Renal cortical epithelial cell (primary cell): ENCODE measurements at regions not wholly inside any gene's neighbourhood (a gene's known extent, or its start where the extent isn't known, plus 50 kb on each side); places are given as distances from the start of the nearest gene placed in this dataset.

Experiments used
- DNase-seq: peaks from one replicate; pipeline ENCODE4 v3.0.0-alpha.2; 2011; ENCODE audit warnings: low read depth

DNA sequence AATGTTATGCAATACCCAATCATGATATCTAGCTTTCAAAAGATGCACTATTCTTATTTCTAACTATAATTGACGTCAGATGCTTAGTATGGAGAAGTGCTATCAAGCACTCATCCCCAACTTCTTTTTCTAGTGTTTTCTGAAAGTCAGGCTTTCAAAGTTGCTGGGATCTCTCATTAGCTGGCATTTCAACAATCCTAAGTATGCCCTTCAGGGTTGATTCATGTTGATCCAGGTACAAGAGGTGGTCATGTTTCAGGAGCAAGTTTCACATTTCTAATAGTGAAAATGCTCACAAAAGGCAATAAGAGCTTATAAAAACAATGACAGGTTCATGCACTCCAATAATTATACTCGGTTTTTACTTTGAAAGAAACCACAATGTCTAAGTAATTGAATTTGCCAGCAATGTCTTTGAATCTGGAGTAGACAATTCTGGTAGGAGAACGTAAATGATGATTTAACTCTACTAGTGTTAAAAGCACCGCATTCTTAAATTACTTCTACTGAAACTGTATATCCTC, 193.7 kb upstream of the KHDRBS2 start:
- DNase-seq, result no peak

DNA sequence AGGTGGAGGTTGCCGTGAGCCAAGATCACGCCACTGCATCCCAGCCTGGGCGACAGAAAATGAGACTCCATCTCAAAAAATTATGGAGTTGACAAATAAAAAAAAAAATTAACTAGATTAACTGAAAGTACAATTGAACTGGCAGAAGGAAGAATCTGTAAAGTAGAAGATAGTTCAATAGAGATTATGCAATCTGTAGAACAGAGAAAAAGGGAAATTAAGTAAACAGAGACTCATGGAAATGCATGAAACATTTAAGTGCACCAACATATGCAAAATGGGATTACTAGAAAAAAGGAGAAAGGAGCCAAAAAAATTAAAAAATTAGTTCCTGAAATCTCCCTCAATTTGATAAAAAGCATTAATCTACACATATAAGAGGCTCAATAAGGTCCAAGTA, 188.8 kb upstream of the KHDRBS2 start:
- DNase-seq, result no peak

DNA sequence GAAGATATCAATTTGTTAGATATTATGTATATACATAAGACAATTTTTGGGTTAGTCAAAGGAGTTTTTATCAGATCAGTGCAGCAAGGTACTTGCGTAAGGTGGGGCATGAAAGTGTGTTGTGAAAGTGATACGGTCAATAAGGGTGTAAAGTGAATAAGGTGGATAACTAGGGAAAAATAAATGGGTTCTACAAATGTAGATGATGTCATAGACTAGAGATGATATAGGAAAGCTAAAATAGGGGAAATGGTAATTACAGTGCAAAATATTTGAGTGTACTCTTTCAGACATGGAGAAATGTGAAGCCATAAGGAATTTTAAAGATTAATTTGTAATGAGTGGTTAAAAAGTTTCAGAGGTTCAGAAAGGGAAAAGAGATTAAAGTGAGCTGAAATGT, 180.6 kb upstream of the KHDRBS2 start:
- DNase-seq, result no peak

DNA sequence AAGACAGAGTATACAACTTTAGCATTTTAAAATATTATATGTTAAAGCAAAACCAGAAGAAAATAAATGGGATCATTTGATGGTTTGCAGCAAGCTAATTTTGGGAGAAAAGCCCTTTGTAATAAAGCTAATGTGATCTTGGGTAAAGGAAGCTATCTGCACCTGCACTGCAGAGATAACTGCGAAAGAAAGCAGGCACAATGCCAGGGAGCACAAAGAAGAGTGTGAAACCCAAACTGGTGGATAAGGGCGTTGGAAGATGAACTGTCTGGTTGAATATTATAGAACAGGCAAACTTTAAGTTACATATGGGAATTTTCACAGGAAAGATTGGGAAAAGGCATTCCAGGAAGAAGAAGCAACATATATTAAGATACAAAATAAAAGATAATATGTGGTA, 179.2 kb upstream of the KHDRBS2 start:
- no peak for DNase-seq

DNA sequence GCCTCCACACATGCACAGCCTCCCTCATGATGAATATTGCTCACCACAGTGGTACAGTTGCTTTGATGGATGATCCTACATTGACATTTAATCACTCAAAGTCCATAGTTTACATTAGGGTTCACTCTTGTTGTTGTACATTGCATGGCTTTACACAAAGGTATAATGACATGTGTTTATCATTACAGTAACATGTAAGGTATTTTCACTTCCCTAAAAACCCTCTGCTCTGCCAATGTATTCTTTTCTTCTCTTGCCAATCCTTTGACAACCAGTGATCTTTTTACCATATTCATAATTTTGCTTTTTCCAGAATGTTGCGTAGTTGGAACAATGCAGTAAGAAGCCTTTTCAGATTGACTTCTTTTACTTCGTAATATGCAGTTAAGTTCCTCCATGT, 166.6 kb upstream of the KHDRBS2 start:
- DNase-seq, result no peak

DNA sequence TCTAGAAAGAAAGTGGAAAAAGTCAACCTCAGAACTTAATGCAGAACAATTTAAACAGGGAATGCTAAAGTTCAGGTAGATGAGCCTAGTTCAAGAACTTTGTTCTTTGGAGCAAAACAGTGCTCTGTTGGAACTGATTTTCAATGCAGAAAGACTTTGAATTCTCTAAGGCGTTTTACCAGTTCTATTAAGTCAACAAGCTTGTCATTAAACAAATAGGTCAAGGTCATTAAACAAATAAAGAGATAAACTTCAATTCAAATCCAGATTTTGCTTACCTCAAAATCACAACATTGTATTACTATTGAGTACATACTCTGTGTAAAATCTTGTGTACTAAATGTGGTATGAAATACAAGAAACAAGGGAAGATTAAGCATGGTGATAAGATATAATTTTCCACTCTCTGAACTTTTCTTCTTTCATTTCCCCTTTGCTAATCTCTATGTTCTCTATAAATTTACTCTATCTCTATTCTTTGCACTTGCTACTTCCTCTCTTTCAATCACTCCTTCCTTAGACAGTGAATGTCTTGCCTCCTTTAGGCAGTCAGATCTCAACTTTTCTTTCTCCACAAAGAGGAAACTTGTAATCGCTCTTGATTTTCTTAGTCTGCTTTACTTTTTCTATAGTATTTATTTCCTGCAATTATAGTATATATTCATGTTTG, 160.8 kb upstream of the KHDRBS2 start:
- DNase-seq, result no peak

DNA sequence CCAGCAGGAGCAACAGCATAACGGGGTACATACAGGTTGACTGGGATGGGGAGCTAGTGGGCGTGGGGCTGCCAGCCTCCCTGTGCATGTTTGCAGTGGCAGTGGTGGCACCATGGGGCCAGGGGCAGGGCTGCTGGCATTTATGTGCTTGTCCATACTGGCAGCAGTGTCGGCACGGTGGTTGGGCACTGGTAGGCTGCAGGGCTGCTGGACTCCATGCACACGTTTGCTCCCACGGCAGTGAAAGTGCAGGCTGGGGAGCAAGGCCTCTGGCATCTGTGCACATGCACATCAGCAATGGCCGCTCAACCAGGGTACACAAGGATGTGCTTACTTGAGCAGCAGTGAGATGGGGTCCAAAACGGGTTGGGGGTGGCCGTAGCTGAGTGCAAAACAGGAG, 159.5 kb upstream of the KHDRBS2 start:
- no peak for DNase-seq

DNA sequence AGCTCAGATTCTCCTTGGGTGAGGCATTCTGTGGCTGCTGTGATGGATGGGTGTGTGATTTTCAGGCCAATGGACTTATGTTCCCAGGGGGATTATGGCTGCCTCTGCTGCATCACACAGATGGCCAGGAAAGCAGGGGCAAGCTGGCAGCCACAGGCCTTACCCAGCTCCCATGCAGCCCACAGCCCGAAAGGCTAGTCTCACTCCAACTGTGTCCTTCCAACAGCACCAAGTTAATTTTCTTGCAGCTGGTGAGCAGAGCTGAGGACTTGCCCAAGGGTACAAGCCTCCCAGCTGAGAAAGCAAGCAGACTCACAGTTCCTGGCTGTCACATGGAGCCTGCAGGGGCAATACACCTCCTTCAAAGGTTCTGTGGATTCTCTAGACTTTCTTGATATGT, 155.2 kb upstream of the KHDRBS2 start:
- DNase-seq, result no peak

DNA sequence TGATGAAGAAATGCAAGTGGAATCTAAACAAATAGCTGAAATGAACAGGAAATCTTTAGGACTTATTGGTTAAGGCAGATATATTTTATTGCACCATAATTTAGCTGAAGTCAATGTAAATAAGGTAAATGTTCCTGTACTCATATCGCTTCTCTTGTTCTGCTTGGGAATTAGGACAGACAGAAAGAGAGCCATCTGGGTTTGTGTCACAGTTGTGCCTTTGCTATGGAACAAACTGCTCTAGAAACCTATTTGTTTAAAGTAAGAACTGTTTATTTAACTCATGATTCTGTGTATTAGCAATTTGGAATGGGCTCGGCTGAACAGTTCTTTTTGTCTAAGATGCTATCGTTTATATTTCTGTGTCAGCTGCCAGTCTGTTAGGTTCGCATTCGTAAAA, 143.8 kb upstream of the KHDRBS2 start:
- DNase-seq, result no peak

DNA sequence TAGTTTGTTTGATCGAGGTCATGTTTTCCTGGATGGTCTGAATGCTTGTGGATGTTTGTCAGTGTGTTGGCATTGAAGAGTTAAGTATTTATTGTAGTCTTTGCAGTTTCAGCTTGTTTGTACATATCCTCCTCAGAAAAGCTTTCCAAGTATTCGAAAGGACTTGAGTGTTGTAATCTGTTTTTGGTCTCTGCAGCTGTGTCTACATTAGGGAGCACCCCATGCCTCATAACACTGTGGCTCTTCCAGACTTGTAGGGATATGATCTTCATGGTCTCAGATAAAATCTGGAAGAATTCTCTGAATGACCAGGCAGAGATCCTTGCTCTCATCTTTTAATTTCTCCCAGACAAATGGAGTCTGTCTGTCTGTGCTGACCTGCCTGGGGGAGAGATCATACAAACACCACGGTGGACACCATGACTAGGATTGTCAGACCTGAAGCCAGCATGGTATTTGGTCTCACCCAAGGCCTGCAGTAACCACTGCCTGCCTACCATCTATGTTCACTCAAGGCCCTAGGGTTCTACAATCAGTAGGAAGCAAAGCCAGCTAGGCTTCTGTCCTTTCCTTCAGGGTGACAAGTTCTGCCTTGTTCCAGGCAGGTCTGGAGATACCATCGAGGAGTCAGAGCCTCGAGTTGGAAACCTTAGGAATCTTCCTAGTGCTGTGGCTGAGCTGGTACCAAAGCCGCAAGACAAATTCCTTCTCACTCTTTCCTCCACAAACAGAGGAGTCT, 114.7 kb upstream of the KHDRBS2 start:
- DNase-seq, result no peak

DNA sequence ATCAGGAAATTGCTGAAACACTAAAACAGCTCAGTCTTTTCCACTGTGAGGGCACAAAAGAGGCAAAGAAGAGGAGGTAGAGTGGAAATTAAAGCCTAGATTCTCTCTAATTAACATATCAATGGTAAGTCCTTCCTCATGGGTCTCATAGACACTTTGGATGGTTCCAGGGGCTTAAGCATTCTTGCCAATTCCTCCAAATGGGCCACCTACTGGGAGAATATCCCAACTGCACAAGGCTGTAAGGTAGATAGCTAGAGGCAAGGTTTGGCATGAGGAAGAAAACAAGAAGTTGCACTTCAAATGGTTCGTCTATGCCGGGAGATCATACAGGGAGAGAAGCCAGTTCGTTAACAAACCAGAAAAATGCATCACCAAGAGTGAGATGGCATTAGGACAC, 107.6 kb upstream of the KHDRBS2 start:
- DNase-seq, result no peak

DNA sequence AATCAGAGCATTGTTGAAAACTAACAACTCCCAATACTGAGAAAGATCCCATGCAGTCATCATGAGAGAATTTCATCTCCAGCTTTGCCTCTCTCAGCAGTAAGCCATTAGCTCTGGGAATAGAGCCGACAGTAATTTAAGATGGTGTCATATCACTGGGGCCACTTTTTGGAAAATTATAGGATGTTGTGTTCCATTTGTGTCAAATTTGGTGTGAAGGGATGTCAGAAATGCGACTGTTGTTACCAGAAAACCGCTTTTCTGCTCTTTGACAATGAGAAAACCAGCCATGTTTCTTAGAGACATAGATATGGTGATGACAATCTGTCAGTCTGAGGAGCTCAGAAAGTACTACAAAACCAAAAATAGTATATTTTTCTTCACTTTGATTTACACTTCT, 106.3 kb upstream of the KHDRBS2 start:
- DNase-seq, result no peak

DNA sequence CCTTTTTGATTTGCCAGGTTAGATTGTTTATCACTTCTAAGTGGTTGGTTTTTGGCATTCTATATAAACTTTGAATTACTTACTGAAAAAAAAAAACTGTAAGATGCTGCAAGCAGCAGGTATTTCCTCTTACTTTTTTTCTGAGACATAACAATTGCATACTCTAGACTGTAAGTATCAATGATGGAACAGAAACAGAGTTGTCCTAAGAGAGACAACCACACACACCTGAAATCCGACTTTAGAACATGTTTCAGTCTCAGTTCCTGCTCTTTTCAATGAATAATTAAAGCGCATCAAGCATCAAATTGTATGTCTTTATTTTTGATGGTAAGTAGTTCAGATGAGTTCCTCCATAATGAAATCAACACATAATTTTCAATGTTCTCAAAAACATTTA, 105.3 kb upstream of the KHDRBS2 start:
- DNase-seq, result no peak

DNA sequence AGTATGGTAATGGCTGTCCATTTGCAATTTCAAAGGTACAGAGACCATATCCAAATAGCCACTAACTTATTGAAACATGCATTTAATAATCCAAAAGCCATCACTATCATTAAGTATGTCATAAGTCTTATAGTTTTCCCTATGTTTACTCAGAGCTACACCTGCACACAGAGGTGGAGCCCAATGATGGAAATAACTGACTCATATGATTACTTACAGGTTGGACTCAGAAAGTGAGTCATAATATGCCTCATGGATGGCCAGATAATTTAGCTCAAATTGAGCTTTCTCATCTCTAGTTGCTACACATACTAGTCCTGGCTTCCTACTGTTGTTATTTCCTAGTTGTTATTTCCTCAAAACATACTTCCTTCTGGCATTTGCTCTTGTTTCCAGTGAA, 104.4 kb upstream of the KHDRBS2 start:
- DNase-seq, result no peak

DNA sequence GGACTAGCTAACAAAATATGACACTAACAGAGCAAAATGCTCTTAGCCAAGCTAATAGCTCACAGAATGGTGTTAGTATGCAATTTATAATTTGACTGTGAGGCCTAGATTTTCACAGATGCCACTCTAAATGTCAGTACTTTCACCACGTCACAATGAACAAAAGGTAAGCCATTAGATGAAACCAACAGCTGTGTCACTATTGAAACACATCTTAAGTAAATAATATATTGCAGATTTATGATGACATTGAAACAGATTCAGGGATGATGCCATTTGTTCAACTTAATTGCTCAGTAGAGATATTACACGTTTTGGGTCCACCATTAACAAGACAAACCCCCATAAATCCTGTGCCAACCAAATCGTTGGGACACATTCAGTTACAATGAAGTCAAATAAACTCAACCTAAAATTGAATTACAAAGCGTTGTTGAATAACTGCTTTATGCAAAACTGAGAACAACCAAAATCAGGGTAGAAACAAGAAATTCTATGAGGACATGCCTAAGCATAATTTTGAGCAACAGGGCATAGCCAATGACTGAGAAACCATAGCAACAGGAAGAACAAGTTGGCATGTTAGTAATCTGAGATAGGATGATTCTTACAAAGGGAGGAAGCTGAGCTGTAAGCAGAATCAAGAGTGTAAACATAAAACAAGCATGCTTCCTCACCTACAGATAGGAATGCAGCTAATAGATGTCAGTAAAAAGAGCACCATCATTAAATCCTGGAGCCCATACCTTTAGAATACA, 85.6 kb upstream of the KHDRBS2 start:
- DNase-seq, result no peak

DNA sequence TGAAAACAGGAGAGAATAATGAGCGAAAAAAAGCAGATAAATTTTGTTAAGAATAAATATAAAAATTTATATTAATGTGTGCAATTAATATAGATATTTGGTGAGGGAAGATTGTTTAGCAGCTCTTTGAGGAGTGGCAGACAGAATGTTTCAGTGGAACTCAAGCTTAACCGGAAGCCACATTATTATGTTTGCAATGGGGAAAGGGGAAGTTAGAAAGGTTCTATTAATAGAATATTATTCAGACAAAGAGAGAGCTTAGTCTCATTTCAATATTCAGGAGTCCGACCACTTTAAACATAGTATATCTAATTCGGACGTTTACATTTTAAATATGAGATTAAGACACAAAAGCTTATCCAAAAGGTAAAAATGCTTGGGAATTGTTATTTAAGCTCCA, 81.6 kb upstream of the KHDRBS2 start:
- DNase-seq, result no peak

DNA sequence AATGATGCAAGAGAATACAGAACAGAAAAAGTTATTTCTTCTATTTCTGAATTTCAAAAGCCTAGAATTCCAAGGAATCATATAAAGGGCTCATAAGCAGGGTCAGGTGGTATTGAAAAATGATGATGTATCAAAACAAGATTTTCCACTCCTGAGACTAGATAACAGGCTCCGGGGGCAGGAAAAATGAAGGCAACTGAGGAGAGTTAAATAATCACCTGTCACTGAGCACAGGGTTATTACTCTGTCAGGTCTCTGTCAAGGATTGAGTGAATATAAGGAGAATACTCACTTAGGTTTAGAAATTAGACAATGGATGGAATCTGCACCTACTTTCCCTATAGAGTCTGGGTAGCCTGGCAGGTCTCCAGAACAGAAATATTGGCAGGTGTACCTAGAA, 76.1 kb upstream of the KHDRBS2 start:
- DNase-seq, result no peak

DNA sequence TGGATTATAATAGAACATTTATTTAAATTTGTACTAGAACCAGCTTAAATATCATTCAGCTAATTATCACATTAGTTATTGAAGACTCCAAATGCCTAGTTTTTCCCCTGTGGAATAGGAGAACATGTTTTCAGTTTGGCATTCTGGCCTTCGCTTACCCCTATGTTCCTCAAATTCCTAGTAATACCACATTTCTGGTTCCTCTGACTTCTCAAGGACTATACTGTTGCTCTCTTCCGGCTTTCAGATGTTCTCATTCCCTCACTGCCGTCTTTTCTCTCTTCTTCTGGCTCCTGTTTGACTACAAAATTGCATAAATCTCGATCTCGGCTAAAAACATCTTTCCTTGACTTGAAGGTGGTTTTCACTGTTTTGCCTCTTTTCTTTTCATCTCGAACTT, 71.8 kb upstream of the KHDRBS2 start:
- DNase-seq, result no peak

DNA sequence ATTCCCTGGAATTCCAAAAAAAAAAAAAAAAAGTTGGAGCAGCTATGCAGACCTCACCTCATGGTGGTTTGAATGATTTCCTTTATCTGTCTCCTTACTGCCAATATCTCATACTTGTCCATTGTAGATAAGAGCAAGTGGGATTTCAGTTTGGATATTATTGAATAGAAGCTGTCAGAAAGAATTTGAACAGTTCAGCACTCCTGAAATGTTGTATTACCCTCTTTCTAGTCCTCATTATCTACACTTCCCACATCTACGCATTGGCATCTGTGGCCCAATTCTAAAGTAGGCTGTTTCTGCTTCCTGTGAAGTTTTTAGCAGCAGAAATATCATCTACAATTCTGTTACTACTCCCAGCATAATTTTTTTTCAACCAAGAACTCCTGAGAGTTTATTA, 68.2 kb upstream of the KHDRBS2 start:
- DNase-seq, result no peak

DNA sequence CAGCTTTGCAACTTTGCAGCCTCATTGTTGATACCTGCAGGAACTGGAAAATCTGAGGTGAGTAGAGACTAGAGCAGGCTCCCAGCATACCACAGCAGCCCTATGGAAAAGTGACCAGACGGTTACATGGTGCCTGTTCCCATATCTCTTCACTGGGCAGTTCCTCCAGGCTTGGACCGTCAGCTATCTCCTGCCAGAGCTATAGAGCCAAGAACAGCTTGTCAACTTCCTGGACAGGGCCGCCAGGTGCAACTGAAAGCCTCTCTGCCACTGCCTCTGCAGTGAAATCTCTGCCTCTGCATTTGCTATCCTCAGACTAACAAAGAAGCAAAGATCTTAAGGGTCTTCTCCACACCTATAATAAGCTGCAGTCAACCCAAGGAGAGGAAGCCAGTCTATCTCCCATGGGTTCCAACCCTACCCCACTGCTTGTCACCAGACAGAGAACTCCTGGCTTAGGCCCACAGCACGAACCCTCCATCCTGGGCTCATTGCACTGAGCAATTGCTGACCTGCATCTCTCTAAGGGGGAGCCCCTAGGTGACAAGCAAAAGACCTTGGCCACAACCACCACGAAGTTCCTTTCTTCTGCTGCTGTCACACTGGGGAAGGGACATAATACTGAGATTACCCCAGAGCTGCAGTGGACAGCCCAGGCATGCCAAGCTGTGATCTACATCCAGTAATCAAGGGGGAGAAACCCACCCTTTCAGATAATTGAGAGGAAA, 60.1 kb upstream of the KHDRBS2 start:
- no peak for DNase-seq

DNA sequence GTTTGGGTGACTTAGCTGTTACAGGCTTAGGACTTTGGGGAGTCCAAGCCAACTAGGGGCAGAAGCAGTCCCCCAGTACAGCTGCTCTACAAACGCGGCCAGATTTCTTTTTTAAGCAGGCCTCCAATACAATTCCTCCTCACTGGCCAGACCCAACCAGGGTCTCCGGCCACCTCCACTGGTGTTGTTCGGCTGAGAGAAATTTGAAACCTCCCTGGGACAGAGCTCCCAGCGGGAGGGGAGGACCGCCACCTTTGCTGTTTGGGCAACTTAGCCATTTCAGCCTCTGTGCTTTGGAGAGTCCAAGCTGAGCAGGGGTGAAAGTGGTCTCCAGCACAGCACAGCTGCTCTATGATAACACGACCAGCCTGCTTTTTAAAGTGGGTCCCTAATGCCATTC, 59.4 kb upstream of the KHDRBS2 start:
- no peak for DNase-seq

DNA sequence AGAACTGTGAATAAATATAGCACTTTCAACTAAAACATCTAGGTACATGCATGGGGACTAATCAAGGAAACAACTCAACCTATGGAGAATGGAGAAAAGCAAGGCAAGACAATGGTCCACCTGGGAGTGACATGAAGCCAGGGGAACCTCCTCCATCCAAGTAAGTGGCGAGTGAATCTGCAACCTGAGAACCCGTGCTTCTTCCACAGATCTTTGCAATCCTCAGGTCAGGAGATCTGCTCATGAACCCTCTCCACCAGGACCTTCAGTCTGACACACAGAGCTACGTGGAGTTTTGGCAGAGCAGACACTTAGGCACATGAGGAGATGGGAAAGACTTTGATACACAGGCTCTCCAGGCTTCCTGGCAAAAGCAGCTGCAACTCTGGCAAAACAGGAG, 58.8 kb upstream of the KHDRBS2 start:
- no peak for DNase-seq
